GM12874 (cell line): ENCODE measurements at regions not wholly inside any gene's neighbourhood (a gene's known extent, or its start where the extent isn't known, plus 50 kb on each side); places are given as distances from the start of the nearest gene placed in this dataset.

Experiments
- TF ChIP-seq, protein P1 (sequence below): IDR thresholded peaks from 2 replicates; pipeline ENCODE4 v1.5.1; 2011; ENCODE audit warnings: low read depth, mild to moderate bottlenecking, control low read depth, low read length, moderate library complexity; ENCODE audit not compliant: insufficient read depth

DNA sequence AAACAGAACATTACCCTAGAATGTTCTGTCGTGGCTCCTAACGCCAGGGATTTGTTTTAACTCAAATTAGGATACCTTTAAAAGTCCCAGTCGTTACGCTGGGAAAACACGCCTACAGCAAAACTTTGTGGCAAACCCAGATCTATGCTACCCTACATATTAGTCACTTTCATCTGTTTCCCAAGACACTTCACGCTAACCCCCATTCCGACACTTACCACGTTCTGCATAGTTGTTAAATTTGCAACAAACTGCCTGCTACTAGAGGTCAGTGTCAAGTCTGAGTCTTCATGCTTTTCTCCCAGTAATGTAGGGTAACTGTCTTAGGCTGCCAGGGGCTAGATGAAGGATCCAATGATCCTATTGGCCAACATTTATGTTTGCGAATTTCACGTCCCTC, 140.3 kb downstream of the RASEF start:
- TF ChIP-seq, protein P1, sequence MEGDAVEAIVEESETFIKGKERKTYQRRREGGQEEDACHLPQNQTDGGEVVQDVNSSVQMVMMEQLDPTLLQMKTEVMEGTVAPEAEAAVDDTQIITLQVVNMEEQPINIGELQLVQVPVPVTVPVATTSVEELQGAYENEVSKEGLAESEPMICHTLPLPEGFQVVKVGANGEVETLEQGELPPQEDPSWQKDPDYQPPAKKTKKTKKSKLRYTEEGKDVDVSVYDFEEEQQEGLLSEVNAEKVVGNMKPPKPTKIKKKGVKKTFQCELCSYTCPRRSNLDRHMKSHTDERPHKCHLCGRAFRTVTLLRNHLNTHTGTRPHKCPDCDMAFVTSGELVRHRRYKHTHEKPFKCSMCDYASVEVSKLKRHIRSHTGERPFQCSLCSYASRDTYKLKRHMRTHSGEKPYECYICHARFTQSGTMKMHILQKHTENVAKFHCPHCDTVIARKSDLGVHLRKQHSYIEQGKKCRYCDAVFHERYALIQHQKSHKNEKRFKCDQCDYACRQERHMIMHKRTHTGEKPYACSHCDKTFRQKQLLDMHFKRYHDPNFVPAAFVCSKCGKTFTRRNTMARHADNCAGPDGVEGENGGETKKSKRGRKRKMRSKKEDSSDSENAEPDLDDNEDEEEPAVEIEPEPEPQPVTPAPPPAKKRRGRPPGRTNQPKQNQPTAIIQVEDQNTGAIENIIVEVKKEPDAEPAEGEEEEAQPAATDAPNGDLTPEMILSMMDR, result no peak

GRCh38 chr9:82923092-82923911, 139.6 kb downstream of the RASEF start:
- TF ChIP-seq, protein P1, result no peak

GRCh38 chr9:82923912-82924605, 138.9 kb downstream of the RASEF start:
- TF ChIP-seq, protein P1, result no peak
